ENCODE measurements at regions not wholly inside any gene's neighbourhood (a gene's known extent, or its start where the extent isn't known, plus 50 kb on each side); places are given as distances from the start of the nearest gene placed in this dataset.
A peak's percentile ranks its signal among the peaks of the same experiment; 100 is the strongest.

DNA sequence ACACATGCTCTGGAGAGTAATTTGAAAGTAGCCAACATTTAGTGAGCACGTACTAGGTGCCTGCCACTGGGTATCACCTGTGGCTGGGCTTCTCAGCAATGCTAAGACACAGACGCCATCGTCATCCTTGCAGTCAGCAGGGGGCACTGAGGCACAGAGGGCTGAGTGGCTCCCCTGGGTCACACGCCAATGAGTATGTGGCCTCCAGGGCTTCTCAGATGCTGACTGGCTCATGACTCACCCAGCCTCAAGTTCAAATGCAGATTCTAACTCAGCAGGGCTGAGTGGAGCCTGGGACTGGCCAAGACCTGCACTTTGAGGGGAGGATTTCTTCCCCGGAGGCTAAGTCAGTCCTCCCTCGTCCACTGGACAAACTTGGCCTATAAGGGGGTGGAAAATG is 115.1 kb upstream of the CACNA1A start:
- no peaks in the 10 kb centered on the region for H4K20me1 ChIP-seq (ENCODE audit: insufficient read depth, low read length, poor library complexity, severe bottlenecking)
- no peaks in the 10 kb centered on the region for H3K36me3 ChIP-seq (ENCODE audit: insufficient read depth, low read length)
- H2AFZ ChIP-seq (ENCODE audit: low read length): no peak overlapping the region
- H3K79me2 ChIP-seq (ENCODE audit: insufficient read depth, low read length): no peaks in the 10 kb centered on the region
- H3K4me3 ChIP-seq (ENCODE audit: low read length, poor library complexity, severe bottlenecking): no peak overlapping the region
- no peaks in the 10 kb centered on the region for H3K9me2 ChIP-seq (replicated peaks; ENCODE audit: low read depth, low read length)
- H3K27me3 ChIP-seq (ENCODE audit: insufficient read depth, low read length, poor library complexity, severe bottlenecking): no peaks in the 10 kb centered on the region
- H3K9ac ChIP-seq (ENCODE audit: low read depth, low read length, poor library complexity, severe bottlenecking): no peak overlapping the region
- no peaks in the 10 kb centered on the region for H3F3A ChIP-seq (ENCODE audit: low read depth)
- no peaks in the 10 kb centered on the region for H3K9me3 ChIP-seq (ENCODE audit: insufficient read depth, low read depth, low read length)
- no peak overlapping the region for H3K4me2 ChIP-seq (ENCODE audit: low read depth, low read length, poor library complexity, severe bottlenecking)
- TF ChIP-seq, protein P1, sequence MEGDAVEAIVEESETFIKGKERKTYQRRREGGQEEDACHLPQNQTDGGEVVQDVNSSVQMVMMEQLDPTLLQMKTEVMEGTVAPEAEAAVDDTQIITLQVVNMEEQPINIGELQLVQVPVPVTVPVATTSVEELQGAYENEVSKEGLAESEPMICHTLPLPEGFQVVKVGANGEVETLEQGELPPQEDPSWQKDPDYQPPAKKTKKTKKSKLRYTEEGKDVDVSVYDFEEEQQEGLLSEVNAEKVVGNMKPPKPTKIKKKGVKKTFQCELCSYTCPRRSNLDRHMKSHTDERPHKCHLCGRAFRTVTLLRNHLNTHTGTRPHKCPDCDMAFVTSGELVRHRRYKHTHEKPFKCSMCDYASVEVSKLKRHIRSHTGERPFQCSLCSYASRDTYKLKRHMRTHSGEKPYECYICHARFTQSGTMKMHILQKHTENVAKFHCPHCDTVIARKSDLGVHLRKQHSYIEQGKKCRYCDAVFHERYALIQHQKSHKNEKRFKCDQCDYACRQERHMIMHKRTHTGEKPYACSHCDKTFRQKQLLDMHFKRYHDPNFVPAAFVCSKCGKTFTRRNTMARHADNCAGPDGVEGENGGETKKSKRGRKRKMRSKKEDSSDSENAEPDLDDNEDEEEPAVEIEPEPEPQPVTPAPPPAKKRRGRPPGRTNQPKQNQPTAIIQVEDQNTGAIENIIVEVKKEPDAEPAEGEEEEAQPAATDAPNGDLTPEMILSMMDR (conservative IDR thresholded peaks at IDR 0.05; ENCODE audit: low read length): peak; percentile 34
- no peak for TF ChIP-seq EZH2phosphoT487 (IDR thresholded peaks at IDR 0.05; ENCODE audit: borderline replicate concordance)
- H3K4me1 ChIP-seq (ENCODE audit: insufficient read depth, low read length, poor library complexity, severe bottlenecking): no peaks in the 10 kb centered on the region

DNA sequence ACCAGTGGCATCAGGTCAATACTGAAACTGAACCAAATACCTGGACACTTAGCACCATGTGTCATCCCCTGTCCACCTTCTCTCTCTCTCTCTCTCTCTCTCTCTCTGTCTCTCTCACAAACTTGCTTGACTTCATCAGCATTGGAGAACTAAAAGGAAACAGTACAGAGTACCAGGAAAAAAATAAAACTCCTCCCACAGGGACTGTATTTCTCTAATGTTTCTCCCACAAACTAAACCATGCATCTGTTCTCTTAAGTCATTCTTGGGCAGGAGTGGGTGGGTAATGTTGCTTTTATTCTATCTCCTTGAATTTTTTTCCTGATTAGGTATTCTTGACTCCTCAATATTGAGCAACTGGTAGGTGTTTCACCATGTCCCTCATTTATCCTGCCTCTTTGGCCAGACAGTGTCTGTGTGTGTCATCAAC is 112.9 kb upstream of the CACNA1A start:
- Histone ChIP-seq H3K27me3 (ENCODE audit: insufficient read depth, low read length, poor library complexity, severe bottlenecking) (no peaks in the 10 kb centered on the region), H3K4me2 (ENCODE audit: low read depth, low read length, poor library complexity, severe bottlenecking) (no peak overlapping the region), H3K79me2 (ENCODE audit: insufficient read depth, low read length) (no peaks in the 10 kb centered on the region), H3K9ac (ENCODE audit: low read depth, low read length, poor library complexity, severe bottlenecking) (no peak overlapping the region), H3K4me1 (ENCODE audit: insufficient read depth, low read length, poor library complexity, severe bottlenecking) (no peaks in the 10 kb centered on the region), H3K9me3 (ENCODE audit: insufficient read depth, low read depth, low read length) (no peaks in the 10 kb centered on the region), H3K4me3 (ENCODE audit: low read length, poor library complexity, severe bottlenecking) (no peak overlapping the region), H4K20me1 (ENCODE audit: insufficient read depth, low read length, poor library complexity, severe bottlenecking) (no peaks in the 10 kb centered on the region), H2AFZ (ENCODE audit: low read length) (no peak overlapping the region), H3K36me3 (ENCODE audit: insufficient read depth, low read length) (no peaks in the 10 kb centered on the region), H3K9me2 (replicated peaks; ENCODE audit: low read depth, low read length) (no peaks in the 10 kb centered on the region), H3F3A (ENCODE audit: low read depth) (no peaks in the 10 kb centered on the region)
- TF ChIP-seq, protein P1 (conservative IDR thresholded peaks at IDR 0.05; ENCODE audit: low read length): no peak
- TF ChIP-seq EZH2phosphoT487 (IDR thresholded peaks at IDR 0.05; ENCODE audit: borderline replicate concordance): no peak

- Histone ChIP-seq H3K9ac (ENCODE audit: low read depth, low read length, poor library complexity, severe bottlenecking) (no peak overlapping the region), H3F3A (ENCODE audit: low read depth) (no peaks in the 10 kb centered on the region), H3K9me2 (replicated peaks; ENCODE audit: low read depth, low read length) (no peaks in the 10 kb centered on the region), H3K4me1 (ENCODE audit: insufficient read depth, low read length, poor library complexity, severe bottlenecking) (no peaks in the 10 kb centered on the region), H4K20me1 (ENCODE audit: insufficient read depth, low read length, poor library complexity, severe bottlenecking) (no peaks in the 10 kb centered on the region), H3K9me3 (ENCODE audit: insufficient read depth, low read depth, low read length) (no peaks in the 10 kb centered on the region), H3K4me2 (ENCODE audit: low read depth, low read length, poor library complexity, severe bottlenecking) (no peak overlapping the region), H3K4me3 (ENCODE audit: low read length, poor library complexity, severe bottlenecking) (no peak overlapping the region), H3K79me2 (ENCODE audit: insufficient read depth, low read length) (no peaks in the 10 kb centered on the region), H3K36me3 (ENCODE audit: insufficient read depth, low read length) (no peaks in the 10 kb centered on the region), H2AFZ (ENCODE audit: low read length) (no peak overlapping the region), H3K27me3 (ENCODE audit: insufficient read depth, low read length, poor library complexity, severe bottlenecking) (no peaks in the 10 kb centered on the region)
- TF ChIP-seq, protein P1 (conservative IDR thresholded peaks at IDR 0.05; ENCODE audit: low read length): no peak
- no peak for TF ChIP-seq EZH2phosphoT487 (IDR thresholded peaks at IDR 0.05; ENCODE audit: borderline replicate concordance)
Measured at GRCh38 chr19:13615890-13616289, 109.6 kb upstream of the CACNA1A start.
